ENCODE measurements at regions not wholly inside any gene's neighbourhood (a gene's known extent, or its start where the extent isn't known, plus 50 kb on each side); places are given as distances from the start of the nearest gene placed in this dataset.

DNA sequence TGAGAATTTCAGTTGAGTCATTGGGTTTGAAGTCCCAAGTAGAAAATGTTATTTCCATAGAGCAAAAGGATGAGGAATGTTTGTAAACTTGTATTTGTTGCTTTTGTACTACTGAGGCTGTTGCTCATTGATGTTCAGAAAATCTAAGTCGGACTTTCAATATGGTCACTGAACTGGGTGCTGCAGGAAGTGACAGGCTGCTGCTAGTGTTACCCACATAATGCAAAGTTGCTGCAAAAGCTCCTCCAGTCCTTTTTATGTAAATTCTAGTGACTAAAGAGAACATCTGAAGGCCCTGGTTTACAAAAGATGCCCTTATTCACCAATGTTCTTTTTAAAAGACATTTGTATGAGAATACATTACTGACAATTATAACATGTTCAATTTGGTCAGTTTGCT, 131.1 kb upstream of the FAM98A start (continued):
- TF ChIP-seq, protein P1, sequence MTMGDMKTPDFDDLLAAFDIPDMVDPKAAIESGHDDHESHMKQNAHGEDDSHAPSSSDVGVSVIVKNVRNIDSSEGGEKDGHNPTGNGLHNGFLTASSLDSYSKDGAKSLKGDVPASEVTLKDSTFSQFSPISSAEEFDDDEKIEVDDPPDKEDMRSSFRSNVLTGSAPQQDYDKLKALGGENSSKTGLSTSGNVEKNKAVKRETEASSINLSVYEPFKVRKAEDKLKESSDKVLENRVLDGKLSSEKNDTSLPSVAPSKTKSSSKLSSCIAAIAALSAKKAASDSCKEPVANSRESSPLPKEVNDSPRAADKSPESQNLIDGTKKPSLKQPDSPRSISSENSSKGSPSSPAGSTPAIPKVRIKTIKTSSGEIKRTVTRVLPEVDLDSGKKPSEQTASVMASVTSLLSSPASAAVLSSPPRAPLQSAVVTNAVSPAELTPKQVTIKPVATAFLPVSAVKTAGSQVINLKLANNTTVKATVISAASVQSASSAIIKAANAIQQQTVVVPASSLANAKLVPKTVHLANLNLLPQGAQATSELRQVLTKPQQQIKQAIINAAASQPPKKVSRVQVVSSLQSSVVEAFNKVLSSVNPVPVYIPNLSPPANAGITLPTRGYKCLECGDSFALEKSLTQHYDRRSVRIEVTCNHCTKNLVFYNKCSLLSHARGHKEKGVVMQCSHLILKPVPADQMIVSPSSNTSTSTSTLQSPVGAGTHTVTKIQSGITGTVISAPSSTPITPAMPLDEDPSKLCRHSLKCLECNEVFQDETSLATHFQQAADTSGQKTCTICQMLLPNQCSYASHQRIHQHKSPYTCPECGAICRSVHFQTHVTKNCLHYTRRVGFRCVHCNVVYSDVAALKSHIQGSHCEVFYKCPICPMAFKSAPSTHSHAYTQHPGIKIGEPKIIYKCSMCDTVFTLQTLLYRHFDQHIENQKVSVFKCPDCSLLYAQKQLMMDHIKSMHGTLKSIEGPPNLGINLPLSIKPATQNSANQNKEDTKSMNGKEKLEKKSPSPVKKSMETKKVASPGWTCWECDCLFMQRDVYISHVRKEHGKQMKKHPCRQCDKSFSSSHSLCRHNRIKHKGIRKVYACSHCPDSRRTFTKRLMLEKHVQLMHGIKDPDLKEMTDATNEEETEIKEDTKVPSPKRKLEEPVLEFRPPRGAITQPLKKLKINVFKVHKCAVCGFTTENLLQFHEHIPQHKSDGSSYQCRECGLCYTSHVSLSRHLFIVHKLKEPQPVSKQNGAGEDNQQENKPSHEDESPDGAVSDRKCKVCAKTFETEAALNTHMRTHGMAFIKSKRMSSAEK (CRISPR knock-in tag; IDR thresholded peaks at IDR 0.05; ENCODE audit: borderline replicate concordance) = no peak
- TF ChIP-seq, protein P2, sequence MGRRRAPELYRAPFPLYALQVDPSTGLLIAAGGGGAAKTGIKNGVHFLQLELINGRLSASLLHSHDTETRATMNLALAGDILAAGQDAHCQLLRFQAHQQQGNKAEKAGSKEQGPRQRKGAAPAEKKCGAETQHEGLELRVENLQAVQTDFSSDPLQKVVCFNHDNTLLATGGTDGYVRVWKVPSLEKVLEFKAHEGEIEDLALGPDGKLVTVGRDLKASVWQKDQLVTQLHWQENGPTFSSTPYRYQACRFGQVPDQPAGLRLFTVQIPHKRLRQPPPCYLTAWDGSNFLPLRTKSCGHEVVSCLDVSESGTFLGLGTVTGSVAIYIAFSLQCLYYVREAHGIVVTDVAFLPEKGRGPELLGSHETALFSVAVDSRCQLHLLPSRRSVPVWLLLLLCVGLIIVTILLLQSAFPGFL (CRISPR knock-in tag; IDR thresholded peaks at IDR 0.05; ENCODE audit: borderline replicate concordance) = no peak
- TF ChIP-seq, protein P3, sequence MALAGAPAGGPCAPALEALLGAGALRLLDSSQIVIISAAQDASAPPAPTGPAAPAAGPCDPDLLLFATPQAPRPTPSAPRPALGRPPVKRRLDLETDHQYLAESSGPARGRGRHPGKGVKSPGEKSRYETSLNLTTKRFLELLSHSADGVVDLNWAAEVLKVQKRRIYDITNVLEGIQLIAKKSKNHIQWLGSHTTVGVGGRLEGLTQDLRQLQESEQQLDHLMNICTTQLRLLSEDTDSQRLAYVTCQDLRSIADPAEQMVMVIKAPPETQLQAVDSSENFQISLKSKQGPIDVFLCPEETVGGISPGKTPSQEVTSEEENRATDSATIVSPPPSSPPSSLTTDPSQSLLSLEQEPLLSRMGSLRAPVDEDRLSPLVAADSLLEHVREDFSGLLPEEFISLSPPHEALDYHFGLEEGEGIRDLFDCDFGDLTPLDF (CRISPR knock-in tag; IDR thresholded peaks at IDR 0.05) = no peak
- no peak for TF ChIP-seq RELA (CRISPR knock-in tag; IDR thresholded peaks at IDR 0.05; ENCODE audit: borderline replicate concordance)

DNA sequence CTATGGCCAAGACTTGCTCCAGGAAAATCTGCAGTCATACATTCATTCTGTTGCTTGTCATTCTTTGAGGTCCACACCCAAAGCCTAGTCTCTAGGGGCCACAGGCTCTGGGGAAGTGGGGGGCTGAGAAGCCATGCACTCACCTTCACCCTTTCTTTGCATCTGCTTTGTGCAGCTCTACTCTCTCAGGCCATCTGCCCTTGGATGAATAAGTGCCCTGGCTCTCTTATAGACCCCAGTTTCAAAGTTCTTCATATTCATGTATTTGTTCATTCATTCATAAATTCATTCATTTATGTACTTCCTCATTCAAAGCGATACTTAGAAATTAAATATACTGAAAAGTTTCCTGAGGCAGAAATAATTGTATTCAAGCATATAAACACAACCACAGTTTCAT, 130.3 kb upstream of the FAM98A start:
- Mint-ChIP-seq H3K36me3 (no peaks in the 10 kb centered on the region), H3K9me3 (peaks cover 23% of the 10 kb centered on the region), H3K27ac (no peak overlapping the region), H3K4me1 (peaks cover 6% of the 10 kb centered on the region), H3K27me3 (ENCODE audit: low read depth) (no peaks in the 10 kb centered on the region), H3K4me3 (no peak overlapping the region)
- DNase-seq (ENCODE audit: low spot score) (no peak), ATAC-seq (no peak)
- CTCF ChIA-PET = no interaction called here
- TF ChIP-seq, protein P4, sequence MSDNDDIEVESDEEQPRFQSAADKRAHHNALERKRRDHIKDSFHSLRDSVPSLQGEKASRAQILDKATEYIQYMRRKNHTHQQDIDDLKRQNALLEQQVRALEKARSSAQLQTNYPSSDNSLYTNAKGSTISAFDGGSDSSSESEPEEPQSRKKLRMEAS (CRISPR knock-in tag; IDR thresholded peaks at IDR 0.05) = no peak
- TF ChIP-seq, protein P5, sequence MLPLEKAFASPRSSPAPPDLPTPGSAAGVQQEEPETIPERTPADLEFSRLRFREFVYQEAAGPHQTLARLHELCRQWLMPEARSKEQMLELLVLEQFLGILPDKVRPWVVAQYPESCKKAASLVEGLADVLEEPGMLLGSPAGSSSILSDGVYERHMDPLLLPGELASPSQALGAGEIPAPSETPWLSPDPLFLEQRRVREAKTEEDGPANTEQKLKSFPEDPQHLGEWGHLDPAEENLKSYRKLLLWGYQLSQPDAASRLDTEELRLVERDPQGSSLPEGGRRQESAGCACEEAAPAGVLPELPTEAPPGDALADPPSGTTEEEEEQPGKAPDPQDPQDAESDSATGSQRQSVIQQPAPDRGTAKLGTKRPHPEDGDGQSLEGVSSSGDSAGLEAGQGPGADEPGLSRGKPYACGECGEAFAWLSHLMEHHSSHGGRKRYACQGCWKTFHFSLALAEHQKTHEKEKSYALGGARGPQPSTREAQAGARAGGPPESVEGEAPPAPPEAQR (CRISPR knock-in tag; IDR thresholded peaks at IDR 0.05) = no peak
- TF ChIP-seq ESRRA (CRISPR knock-in tag; IDR thresholded peaks at IDR 0.05; ENCODE audit: borderline replicate concordance) (no peak), TEAD1 (CRISPR knock-in tag; IDR thresholded peaks at IDR 0.05) (no peak), KAT7 (CRISPR knock-in tag; IDR thresholded peaks at IDR 0.05; ENCODE audit: borderline replicate concordance) (no peak), ZNF263 (CRISPR knock-in tag; IDR thresholded peaks at IDR 0.05; ENCODE audit: low read depth) (no peak), CREM (CRISPR knock-in tag; IDR thresholded peaks at IDR 0.05) (no peak), OVOL2 (CRISPR knock-in tag; IDR thresholded peaks at IDR 0.05; ENCODE audit: borderline replicate concordance) (no peak), FOXJ3 (CRISPR knock-in tag; IDR thresholded peaks at IDR 0.05; ENCODE audit: borderline replicate concordance) (no peak), ZNF396 (CRISPR knock-in tag; IDR thresholded peaks at IDR 0.05; ENCODE audit: borderline replicate concordance) (no peak), GRHL2 (CRISPR knock-in tag; IDR thresholded peaks at IDR 0.05; ENCODE audit: insufficient replicate concordance, severe bottlenecking) (no peak), NFYB (CRISPR knock-in tag; conservative IDR thresholded peaks at IDR 0.05; ENCODE audit: low read depth) (no peak)
- TF ChIP-seq, protein P6, sequence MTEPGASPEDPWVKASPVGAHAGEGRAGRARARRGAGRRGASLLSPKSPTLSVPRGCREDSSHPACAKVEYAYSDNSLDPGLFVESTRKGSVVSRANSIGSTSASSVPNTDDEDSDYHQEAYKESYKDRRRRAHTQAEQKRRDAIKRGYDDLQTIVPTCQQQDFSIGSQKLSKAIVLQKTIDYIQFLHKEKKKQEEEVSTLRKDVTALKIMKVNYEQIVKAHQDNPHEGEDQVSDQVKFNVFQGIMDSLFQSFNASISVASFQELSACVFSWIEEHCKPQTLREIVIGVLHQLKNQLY (CRISPR knock-in tag; IDR thresholded peaks at IDR 0.05) = no peak
- TF ChIP-seq, protein P7, sequence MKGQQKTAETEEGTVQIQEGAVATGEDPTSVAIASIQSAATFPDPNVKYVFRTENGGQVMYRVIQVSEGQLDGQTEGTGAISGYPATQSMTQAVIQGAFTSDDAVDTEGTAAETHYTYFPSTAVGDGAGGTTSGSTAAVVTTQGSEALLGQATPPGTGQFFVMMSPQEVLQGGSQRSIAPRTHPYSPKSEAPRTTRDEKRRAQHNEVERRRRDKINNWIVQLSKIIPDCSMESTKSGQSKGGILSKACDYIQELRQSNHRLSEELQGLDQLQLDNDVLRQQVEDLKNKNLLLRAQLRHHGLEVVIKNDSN (CRISPR knock-in tag; IDR thresholded peaks at IDR 0.05) = no peak
- TF ChIP-seq, protein P8, sequence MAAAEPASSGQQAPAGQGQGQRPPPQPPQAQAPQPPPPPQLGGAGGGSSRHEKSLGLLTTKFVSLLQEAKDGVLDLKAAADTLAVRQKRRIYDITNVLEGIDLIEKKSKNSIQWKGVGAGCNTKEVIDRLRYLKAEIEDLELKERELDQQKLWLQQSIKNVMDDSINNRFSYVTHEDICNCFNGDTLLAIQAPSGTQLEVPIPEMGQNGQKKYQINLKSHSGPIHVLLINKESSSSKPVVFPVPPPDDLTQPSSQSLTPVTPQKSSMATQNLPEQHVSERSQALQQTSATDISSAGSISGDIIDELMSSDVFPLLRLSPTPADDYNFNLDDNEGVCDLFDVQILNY (CRISPR knock-in tag; IDR thresholded peaks at IDR 0.05) = no peak
- POLR2A ChIA-PET = no interaction called here

Measured in WTC11 (cell line).